ENCODE measurements at regions not wholly inside any gene's neighbourhood (a gene's known extent, or its start where the extent isn't known, plus 50 kb on each side); places are given as distances from the start of the nearest gene placed in this dataset.
"Not testable (repeated sequence)": the region's sequence is repeated elsewhere in the genome, so short reads cannot be mapped to it uniquely, and the experiment has no call there.

- TF ChIP-seq, protein P1, sequence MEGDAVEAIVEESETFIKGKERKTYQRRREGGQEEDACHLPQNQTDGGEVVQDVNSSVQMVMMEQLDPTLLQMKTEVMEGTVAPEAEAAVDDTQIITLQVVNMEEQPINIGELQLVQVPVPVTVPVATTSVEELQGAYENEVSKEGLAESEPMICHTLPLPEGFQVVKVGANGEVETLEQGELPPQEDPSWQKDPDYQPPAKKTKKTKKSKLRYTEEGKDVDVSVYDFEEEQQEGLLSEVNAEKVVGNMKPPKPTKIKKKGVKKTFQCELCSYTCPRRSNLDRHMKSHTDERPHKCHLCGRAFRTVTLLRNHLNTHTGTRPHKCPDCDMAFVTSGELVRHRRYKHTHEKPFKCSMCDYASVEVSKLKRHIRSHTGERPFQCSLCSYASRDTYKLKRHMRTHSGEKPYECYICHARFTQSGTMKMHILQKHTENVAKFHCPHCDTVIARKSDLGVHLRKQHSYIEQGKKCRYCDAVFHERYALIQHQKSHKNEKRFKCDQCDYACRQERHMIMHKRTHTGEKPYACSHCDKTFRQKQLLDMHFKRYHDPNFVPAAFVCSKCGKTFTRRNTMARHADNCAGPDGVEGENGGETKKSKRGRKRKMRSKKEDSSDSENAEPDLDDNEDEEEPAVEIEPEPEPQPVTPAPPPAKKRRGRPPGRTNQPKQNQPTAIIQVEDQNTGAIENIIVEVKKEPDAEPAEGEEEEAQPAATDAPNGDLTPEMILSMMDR (conservative IDR thresholded peaks at IDR 0.05 in 1 of 2, IDR thresholded peaks at IDR 0.05 in 1 of 2; ENCODE audit: extremely low read depth in 1 of 2, insufficient read depth in 1 of 2, low read depth in 1 of 2, low read length in 2 of 2) = not testable (repeated sequence)
- not testable (repeated sequence) for TF ChIP-seq EZH2 (IDR thresholded peaks at IDR 0.05; ENCODE audit: borderline replicate concordance, low read length)
These were observed 191.8 kb upstream of the IGF1 start for GRCh38 chr12:102672212-102672611.

Data from mammary epithelial cell (primary cell).